Effector memory CD4-positive, alpha-beta T cell (primary cell): ENCODE measurements at regions not wholly inside any gene's neighbourhood (a gene's known extent, or its start where the extent isn't known, plus 50 kb on each side); places are given as distances from the start of the nearest gene placed in this dataset.

ENCODE experiments used
- DNase-seq, 3 donors: peaks; one replicate each; pipeline ENCODE4 v3.0.0-alpha.2; 2020
- H3K27ac ChIP-seq: 2 replicates; pipeline ENCODE4 v1.7.0; 2013; ENCODE audit warnings: mild to moderate bottlenecking, low read length, moderate library complexity; ENCODE audit not compliant: insufficient read depth, poor library complexity, severe bottlenecking
- H3K27me3 ChIP-seq: replicated peaks from 2 replicates; pipeline ENCODE4 v1.7.0; 2013; ENCODE audit warnings: mild to moderate bottlenecking, low read length; ENCODE audit not compliant: insufficient read depth, control insufficient read depth, poor library complexity, severe bottlenecking
- H3K36me3 ChIP-seq: 2 replicates; pipeline ENCODE4 v1.7.0; 2013; ENCODE audit warnings: mild to moderate bottlenecking, low read length, moderate library complexity; ENCODE audit not compliant: control insufficient read depth, insufficient read depth
- H3K4me1 ChIP-seq: 2 replicates; pipeline ENCODE4 v1.7.0; 2013; ENCODE audit warnings: low read length, mild to moderate bottlenecking; ENCODE audit not compliant: control insufficient read depth, insufficient read depth, poor library complexity, severe bottlenecking
- H3K4me3 ChIP-seq: 2 replicates; pipeline ENCODE4 v1.7.0; 2013; ENCODE audit warnings: low read length, low read depth, mild to moderate bottlenecking; ENCODE audit not compliant: insufficient read depth, poor library complexity, severe bottlenecking
- H3K9me3 ChIP-seq: 2 replicates; pipeline ENCODE4 v1.7.0; 2013; ENCODE audit warnings: mild to moderate bottlenecking, low read length, moderate library complexity; ENCODE audit not compliant: control insufficient read depth

GRCh38 chr2:16860627-16861026, 195.0 kb upstream of the CYRIA start:
- no peaks in the 10 kb centered on the region for H3K36me3 ChIP-seq
- no peak overlapping the region for H3K27ac ChIP-seq
- no peaks in the 10 kb centered on the region for H3K9me3 ChIP-seq
- no peak for DNase-seq
- no peaks in the 10 kb centered on the region for H3K27me3 ChIP-seq
- H3K4me1 ChIP-seq = no peaks in the 10 kb centered on the region
- no peak overlapping the region for H3K4me3 ChIP-seq

DNA sequence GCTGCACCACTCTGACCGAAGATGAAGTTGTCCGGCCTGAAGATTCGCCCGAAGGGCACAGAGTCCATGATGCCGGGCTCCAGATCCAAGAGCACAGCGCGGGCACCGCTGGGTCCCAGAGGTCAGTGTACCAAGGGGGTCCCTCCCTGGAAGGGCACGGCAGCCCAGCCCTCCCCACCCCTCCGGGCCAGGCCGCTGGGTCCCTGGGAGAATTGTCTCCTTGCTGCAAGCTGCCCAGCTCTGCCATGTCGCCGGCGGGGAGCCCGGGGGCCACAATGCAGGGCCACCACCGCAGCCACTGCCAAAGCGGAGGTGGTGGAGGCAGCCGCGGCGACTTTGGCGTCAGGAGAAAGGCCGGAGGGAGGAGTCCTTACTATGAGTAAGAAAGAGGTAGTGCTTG, 189.5 kb upstream of the CYRIA start:
- DNase-seq = no peak
- Histone ChIP-seq H3K27me3 (no peaks in the 10 kb centered on the region), H3K9me3 (no peaks in the 10 kb centered on the region), H3K36me3 (no peaks in the 10 kb centered on the region), H3K27ac (no peak overlapping the region), H3K4me3 (no peak overlapping the region), H3K4me1 (no peaks in the 10 kb centered on the region)

GRCh38 chr2:16853088-16853487, 187.5 kb upstream of the CYRIA start:
- H3K4me1 ChIP-seq = no peaks in the 10 kb centered on the region
- H3K36me3 ChIP-seq = no peaks in the 10 kb centered on the region
- H3K27me3 ChIP-seq = no peaks in the 10 kb centered on the region
- H3K9me3 ChIP-seq = no peaks in the 10 kb centered on the region
- H3K4me3 ChIP-seq = no peak overlapping the region
- no peak for DNase-seq
- H3K27ac ChIP-seq = no peak overlapping the region

GRCh38 chr2:16852651-16853050, 187.0 kb upstream of the CYRIA start:
- Histone ChIP-seq H3K4me3 (no peak overlapping the region), H3K9me3 (no peaks in the 10 kb centered on the region), H3K27me3 (no peaks in the 10 kb centered on the region), H3K36me3 (no peaks in the 10 kb centered on the region), H3K4me1 (no peaks in the 10 kb centered on the region), H3K27ac (no peak overlapping the region)
- no peak for DNase-seq

DNA sequence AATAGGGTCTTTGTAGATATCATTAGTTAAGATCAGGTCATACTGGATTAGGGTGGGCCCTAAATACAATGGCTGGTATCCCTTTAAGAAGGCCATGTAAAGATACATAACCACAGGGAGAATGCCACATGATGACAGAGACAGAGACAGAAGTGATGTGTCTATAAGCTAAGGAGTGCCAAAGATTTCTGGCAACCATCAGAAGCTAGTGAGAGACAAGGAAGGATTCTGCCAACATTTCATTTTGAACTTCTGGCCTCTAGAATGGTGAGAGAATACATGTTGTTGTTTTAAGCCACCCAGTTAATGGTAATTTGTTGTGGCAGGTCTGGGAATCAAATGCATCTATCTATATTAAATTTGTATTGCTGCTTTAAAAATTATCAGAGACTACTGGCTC, 185.5 kb upstream of the CYRIA start:
- no peak for DNase-seq
- no peak overlapping the region for H3K27ac ChIP-seq
- H3K4me3 ChIP-seq = no peak overlapping the region
- no peaks in the 10 kb centered on the region for H3K36me3 ChIP-seq
- no peaks in the 10 kb centered on the region for H3K27me3 ChIP-seq
- no peaks in the 10 kb centered on the region for H3K4me1 ChIP-seq
- no peaks in the 10 kb centered on the region for H3K9me3 ChIP-seq

- Histone ChIP-seq H3K36me3 (no peaks in the 10 kb centered on the region), H3K4me3 (no peak overlapping the region), H3K27ac (no peak overlapping the region), H3K4me1 (no peaks in the 10 kb centered on the region), H3K9me3 (no peaks in the 10 kb centered on the region), H3K27me3 (no peaks in the 10 kb centered on the region)
- DNase-seq = no peak
These were observed 175.0 kb upstream of the CYRIA start for GRCh38 chr2:16840496-16841172.

DNA sequence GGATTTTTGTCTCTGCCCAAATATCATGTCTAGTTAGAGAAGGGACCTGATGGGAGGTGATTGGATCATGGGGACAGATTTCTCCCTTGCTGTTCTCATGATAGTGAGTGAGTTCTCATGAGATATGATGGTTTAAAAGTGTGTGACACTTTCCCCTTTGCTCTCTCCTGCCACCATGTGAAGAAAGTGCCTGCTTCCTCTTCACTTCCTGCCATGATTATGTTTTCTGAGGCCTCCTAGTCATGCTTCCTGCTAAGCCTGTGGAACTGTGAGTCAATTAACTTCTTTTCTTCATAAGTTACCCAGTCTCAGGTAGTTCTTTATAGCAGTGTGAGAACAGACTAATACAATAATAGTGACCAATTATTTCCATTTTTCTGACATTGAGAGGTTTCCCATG, 167.3 kb upstream of the CYRIA start:
- H3K9me3 ChIP-seq = no peaks in the 10 kb centered on the region
- no peak overlapping the region for H3K4me3 ChIP-seq
- no peaks in the 10 kb centered on the region for H3K27me3 ChIP-seq
- H3K27ac ChIP-seq = no peak overlapping the region
- DNase-seq = no peak
- H3K36me3 ChIP-seq = no peaks in the 10 kb centered on the region
- no peaks in the 10 kb centered on the region for H3K4me1 ChIP-seq

GRCh38 chr2:16828828-16829160, 163.2 kb upstream of the CYRIA start:
- H3K27ac ChIP-seq = no peak overlapping the region
- DNase-seq = no peak
- H3K9me3 ChIP-seq = no peaks in the 10 kb centered on the region
- H3K27me3 ChIP-seq = no peaks in the 10 kb centered on the region
- no peaks in the 10 kb centered on the region for H3K36me3 ChIP-seq
- no peaks in the 10 kb centered on the region for H3K4me1 ChIP-seq
- no peak overlapping the region for H3K4me3 ChIP-seq

- Histone ChIP-seq H3K36me3 (no peaks in the 10 kb centered on the region), H3K27me3 (no peaks in the 10 kb centered on the region), H3K4me1 (no peaks in the 10 kb centered on the region), H3K9me3 (no peaks in the 10 kb centered on the region), H3K4me3 (no peak overlapping the region), H3K27ac (no peak overlapping the region)
- no peak for DNase-seq
These were observed 162.6 kb upstream of the CYRIA start for GRCh38 chr2:16828044-16828827.

DNA sequence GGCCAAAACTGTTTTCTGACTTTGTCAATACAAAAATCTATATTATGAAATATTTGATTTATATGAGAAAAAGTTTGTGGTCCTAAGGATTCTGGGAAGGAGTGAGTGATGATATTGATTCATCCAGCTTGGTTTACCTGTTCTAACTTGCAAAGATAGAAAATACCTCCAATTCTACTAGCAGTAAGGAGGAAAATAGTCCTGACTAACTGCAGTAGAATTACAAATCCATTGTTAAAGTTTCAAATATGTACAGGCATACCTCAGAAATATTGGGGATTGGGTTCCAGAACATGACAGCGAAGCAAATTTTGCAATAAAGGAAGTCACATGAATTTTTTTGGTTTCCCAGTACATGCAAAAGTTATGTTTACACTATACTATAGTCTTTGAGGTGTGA, 158.8 kb upstream of the CYRIA start:
- DNase-seq = no peak
- Histone ChIP-seq H3K9me3 (no peaks in the 10 kb centered on the region), H3K27ac (no peak overlapping the region), H3K4me1 (no peaks in the 10 kb centered on the region), H3K4me3 (no peak overlapping the region), H3K36me3 (no peaks in the 10 kb centered on the region), H3K27me3 (no peaks in the 10 kb centered on the region)
